Natural killer cell (primary cell): ENCODE measurements at regions not wholly inside any gene's neighbourhood (a gene's known extent, or its start where the extent isn't known, plus 50 kb on each side); places are given as distances from the start of the nearest gene placed in this dataset.

Experiments used
- ATAC-seq, 3 donors: fragments of 150-1000 bp in 2 of 3; fragments of 200-7000 bp in 1 of 3; cut with Tn5 transposase; 1 replicate in 1 of 3; 2 replicates in 2 of 3; pipeline ENCODE4 v1.10.0; 2021; ENCODE audit warnings: mild to moderate bottlenecking in 2 of 3, moderate library complexity in 2 of 3
- DNase-seq, 2 donors: peaks; one replicate each; pipeline versions ENCODE4 v3.0.0 to v3.0.0-alpha.2; 2013 to 2021; ENCODE audit warnings: mixed read lengths in 1 of 2
- H3K27ac ChIP-seq: one replicate; pipeline ENCODE4 v1.5.1; 2013; ENCODE audit warnings: mild to moderate bottlenecking, low read length
- H3K27me3 ChIP-seq: one replicate; pipeline ENCODE4 v1.6.1; 2013; ENCODE audit warnings: low read length; ENCODE audit not compliant: control insufficient read depth, insufficient read depth
- H3K36me3 ChIP-seq: one replicate; pipeline ENCODE4 v1.6.1; 2013; ENCODE audit warnings: low read length; ENCODE audit not compliant: control insufficient read depth, insufficient read depth
- H3K4me1 ChIP-seq: one replicate; pipeline ENCODE4 v1.6.1; 2013; ENCODE audit warnings: low read length; ENCODE audit not compliant: control insufficient read depth, insufficient read depth
- H3K4me3 ChIP-seq: one replicate; pipeline ENCODE4 v1.5.1; 2013; ENCODE audit warnings: low read length
- H3K9me3 ChIP-seq: one replicate; pipeline ENCODE4 v1.6.1; 2013; ENCODE audit warnings: low read length; ENCODE audit not compliant: control insufficient read depth, insufficient read depth
- H3K27ac Mint-ChIP-seq, 2 donors: one replicate each; pipeline ENCODE4 v1.8.0; 2022; ENCODE audit warnings: mild to moderate bottlenecking in 2 of 2, mixed read lengths in 2 of 2, moderate library complexity in 1 of 2
- H3K27me3 Mint-ChIP-seq, 2 donors: one replicate each; pipeline ENCODE4 v1.8.0; 2022; ENCODE audit warnings: low read depth in 2 of 2, mixed read lengths in 2 of 2
- H3K36me3 Mint-ChIP-seq: one replicate; pipeline ENCODE4 v1.8.0; 2022; ENCODE audit warnings: mixed read lengths
- H3K4me1 Mint-ChIP-seq, 2 donors: one replicate each; pipeline ENCODE4 v1.8.0; 2022; ENCODE audit warnings: mixed read lengths in 2 of 2
- H3K4me3 Mint-ChIP-seq: one replicate; pipeline ENCODE4 v1.8.0; 2022; ENCODE audit warnings: mild to moderate bottlenecking, moderate library complexity, mixed read lengths
- H3K9me3 Mint-ChIP-seq, 2 donors: one replicate each; pipeline ENCODE4 v1.8.0; 2022; ENCODE audit warnings: mixed read lengths in 2 of 2
- WGBS: methylation state at CpG from one replicate; pipeline ENCODE4 v1.1.7; 2013; ENCODE audit warnings: missing lambda C conversion rate; ENCODE audit not compliant: insufficient coverage; 5-methylcytosine and 5-hydroxymethylcytosine counted together
- intact Hi-C: fragments of 100-400 bp; cut with micrococcal nuclease; formaldehyde crosslinking; loops from one replicate; pipeline ENCODE4 v1.14.2; 2022
- TF ChIP-seq, protein P1 (sequence below): fragments of 200-600 bp; IDR thresholded peaks from one replicate; pipeline ENCODE4 v1.8.0; 2022; ENCODE audit warnings: antibody characterized with exemption

DNA sequence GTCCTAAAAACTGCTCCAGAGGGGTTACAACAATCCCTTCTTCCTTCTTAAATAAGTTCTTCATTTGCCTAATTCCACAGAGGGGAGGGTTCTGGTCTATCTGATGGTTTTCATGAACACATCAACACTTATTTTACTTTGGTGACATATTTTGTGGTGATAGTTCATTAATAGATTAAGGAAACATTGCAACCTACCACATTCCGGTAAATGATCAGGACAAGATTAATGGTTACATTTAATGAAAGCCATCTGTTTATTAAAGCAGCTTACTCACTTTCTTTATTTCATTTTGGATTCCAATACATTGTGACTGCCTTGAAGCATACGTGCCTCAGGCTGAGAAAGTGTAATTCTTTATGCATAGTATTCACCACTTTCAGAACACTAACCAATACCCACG, 101.0 kb downstream of the SKIDA1 start:
- H3K36me3 Mint-ChIP-seq = no peaks in the 10 kb centered on the region
- Histone ChIP-seq H3K27ac (no peak overlapping the region), H3K4me1 (no peaks in the 10 kb centered on the region), H3K9me3 (peaks cover 3% of the 10 kb centered on the region), H3K27me3 (no peaks in the 10 kb centered on the region), H3K36me3 (no peaks in the 10 kb centered on the region), H3K4me3 (no peak overlapping the region)
- DNase-seq = no peak
- no peaks in the 10 kb centered on the region for H3K9me3 Mint-ChIP-seq
- peaks cover 11% of the 10 kb centered on the region in 2 donors for H3K27me3 Mint-ChIP-seq
- TF ChIP-seq, protein P1, sequence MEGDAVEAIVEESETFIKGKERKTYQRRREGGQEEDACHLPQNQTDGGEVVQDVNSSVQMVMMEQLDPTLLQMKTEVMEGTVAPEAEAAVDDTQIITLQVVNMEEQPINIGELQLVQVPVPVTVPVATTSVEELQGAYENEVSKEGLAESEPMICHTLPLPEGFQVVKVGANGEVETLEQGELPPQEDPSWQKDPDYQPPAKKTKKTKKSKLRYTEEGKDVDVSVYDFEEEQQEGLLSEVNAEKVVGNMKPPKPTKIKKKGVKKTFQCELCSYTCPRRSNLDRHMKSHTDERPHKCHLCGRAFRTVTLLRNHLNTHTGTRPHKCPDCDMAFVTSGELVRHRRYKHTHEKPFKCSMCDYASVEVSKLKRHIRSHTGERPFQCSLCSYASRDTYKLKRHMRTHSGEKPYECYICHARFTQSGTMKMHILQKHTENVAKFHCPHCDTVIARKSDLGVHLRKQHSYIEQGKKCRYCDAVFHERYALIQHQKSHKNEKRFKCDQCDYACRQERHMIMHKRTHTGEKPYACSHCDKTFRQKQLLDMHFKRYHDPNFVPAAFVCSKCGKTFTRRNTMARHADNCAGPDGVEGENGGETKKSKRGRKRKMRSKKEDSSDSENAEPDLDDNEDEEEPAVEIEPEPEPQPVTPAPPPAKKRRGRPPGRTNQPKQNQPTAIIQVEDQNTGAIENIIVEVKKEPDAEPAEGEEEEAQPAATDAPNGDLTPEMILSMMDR = no peak
- WGBS = no CpG with 5 or more reads among the region's 3 CpGs
- no peak overlapping the region for H3K4me3 Mint-ChIP-seq
- H3K27ac Mint-ChIP-seq = no peak overlapping the region
- intact Hi-C loops = no loop called here
- H3K4me1 Mint-ChIP-seq = no peaks in the 10 kb centered on the region
- ATAC-seq = no peak

DNA sequence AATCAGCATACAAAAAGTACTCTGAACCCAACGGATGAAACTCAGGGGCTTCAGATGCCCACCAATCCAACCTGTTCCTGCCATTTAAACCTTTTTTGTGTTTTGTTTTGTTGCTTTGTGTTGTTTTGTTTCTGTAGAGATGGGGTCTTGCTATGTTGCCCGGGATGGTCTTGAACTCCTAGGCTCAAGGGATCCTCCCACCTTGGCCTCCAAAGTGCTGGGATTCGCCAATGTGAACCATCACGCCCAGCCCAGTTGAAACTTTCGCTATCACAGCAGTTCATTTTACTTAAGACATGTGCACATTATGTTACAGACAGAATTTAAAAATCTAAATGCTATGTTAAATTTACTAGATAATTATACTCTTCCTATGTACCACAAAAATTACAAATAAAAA, 101.6 kb downstream of the SKIDA1 start:
- Histone ChIP-seq H3K27me3 (no peaks in the 10 kb centered on the region), H3K9me3 (peaks cover 3% of the 10 kb centered on the region), H3K4me1 (no peaks in the 10 kb centered on the region), H3K4me3 (no peak overlapping the region), H3K36me3 (no peaks in the 10 kb centered on the region), H3K27ac (no peak overlapping the region)
- ATAC-seq (no peak), DNase-seq (no peak)
- Mint-ChIP-seq H3K36me3 (no peaks in the 10 kb centered on the region), H3K27ac (no peak overlapping the region), H3K4me3 (no peak overlapping the region), H3K27me3 (peaks cover 11% of the 10 kb centered on the region in 2 donors), H3K9me3 (no peaks in the 10 kb centered on the region), H3K4me1 (no peaks in the 10 kb centered on the region)
- 94% methylated on average over 2 of the region's 5 CpGs for WGBS
- intact Hi-C loops = no loop called here
- TF ChIP-seq, protein P1 = no peak

DNA sequence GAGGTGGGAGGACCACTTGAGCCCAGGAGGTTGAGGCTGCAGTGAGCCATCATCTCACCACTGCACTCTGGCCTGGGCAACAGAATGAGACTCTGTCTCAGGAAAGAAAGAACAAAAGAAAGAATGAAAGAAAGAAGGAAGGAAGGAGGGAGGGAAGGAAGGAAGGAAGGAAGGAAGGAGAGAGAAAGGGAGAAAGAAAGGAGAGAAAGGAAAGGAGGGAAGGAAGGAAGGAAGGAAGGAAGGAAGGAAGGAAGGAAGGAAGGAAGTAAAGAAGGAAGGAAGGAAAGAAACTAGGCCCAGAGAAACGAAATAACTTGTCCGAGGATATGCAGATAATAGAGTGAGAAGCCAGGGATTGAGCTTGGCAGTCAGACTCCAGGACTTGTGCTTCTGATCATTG, 102.1 kb downstream of the SKIDA1 start:
- no peaks in the 10 kb centered on the region for H3K9me3 Mint-ChIP-seq
- H3K9me3 ChIP-seq = peaks cover 3% of the 10 kb centered on the region
- H3K36me3 ChIP-seq = no peaks in the 10 kb centered on the region
- no peak overlapping the region for H3K4me3 ChIP-seq
- TF ChIP-seq, protein P1 = no peak
- no peaks in the 10 kb centered on the region for H3K4me1 ChIP-seq
- H3K27me3 Mint-ChIP-seq = peaks cover 11% of the 10 kb centered on the region in 2 donors
- H3K36me3 Mint-ChIP-seq = no peaks in the 10 kb centered on the region
- ATAC-seq (no peak), DNase-seq (no peak)
- no peak overlapping the region for H3K27ac ChIP-seq
- no peak overlapping the region for H3K4me3 Mint-ChIP-seq
- H3K27me3 ChIP-seq = no peaks in the 10 kb centered on the region
- H3K27ac Mint-ChIP-seq = no peak overlapping the region
- WGBS = 76% methylated on average over 2 of the region's 2 CpGs
- H3K4me1 Mint-ChIP-seq = no peaks in the 10 kb centered on the region
- intact Hi-C loops = no loop called here

DNA sequence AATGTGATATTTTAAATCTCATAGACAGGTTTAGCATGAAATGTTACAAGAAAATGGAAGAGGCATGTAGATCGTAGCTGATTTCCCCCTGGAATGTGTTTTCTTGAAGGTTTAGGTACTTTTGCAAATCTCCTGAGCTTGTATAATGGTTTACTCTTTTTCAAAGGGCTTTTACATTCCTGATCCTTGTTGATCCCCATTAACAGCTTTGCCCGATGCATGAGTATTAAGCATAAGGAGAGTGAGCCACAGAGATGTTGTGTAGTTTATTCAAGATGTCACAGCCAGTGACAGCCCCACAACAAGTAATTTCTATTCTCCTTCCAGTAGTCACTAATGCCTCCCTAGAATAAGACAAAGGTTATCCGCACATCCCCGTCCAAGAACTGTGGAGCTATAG, 103.7 kb downstream of the SKIDA1 start:
- no peaks in the 10 kb centered on the region for H3K36me3 ChIP-seq
- intact Hi-C loops = no loop called here
- no peaks in the 10 kb centered on the region for H3K4me1 ChIP-seq
- no peaks in the 10 kb centered on the region for H3K36me3 Mint-ChIP-seq
- H3K4me3 Mint-ChIP-seq = no peak overlapping the region
- H3K27ac Mint-ChIP-seq = no peak overlapping the region
- DNase-seq = no peak
- H3K9me3 Mint-ChIP-seq = no peaks in the 10 kb centered on the region
- TF ChIP-seq, protein P1 = no peak
- no peaks in the 10 kb centered on the region for H3K9me3 ChIP-seq
- H3K27ac ChIP-seq = no peak overlapping the region
- H3K4me3 ChIP-seq = no peak overlapping the region
- no peak for ATAC-seq
- no peaks in the 10 kb centered on the region for H3K27me3 ChIP-seq
- WGBS = 94% methylated on average over 4 of the region's 4 CpGs
- no peaks in the 10 kb centered on the region for H3K4me1 Mint-ChIP-seq
- peaks cover 0 to 11% of the 10 kb centered on the region in 2 donors for H3K27me3 Mint-ChIP-seq
